Colon (tissue), 2 donors: ENCODE measurements at regions not wholly inside any gene's neighbourhood (a gene's known extent, or its start where the extent isn't known, plus 50 kb on each side); places are given as distances from the start of the nearest gene placed in this dataset.
A peak's percentile ranks its signal among the peaks of the same experiment; 100 is the strongest.

Experiments
- FAIRE-seq: peaks from 2 replicates; lab custom pipeline; 2012; peaks lifted over from hg19 to GRCh38; lab: Jason Lieb, UNC
- donor health status: control.
- donor health status: control.

DNA sequence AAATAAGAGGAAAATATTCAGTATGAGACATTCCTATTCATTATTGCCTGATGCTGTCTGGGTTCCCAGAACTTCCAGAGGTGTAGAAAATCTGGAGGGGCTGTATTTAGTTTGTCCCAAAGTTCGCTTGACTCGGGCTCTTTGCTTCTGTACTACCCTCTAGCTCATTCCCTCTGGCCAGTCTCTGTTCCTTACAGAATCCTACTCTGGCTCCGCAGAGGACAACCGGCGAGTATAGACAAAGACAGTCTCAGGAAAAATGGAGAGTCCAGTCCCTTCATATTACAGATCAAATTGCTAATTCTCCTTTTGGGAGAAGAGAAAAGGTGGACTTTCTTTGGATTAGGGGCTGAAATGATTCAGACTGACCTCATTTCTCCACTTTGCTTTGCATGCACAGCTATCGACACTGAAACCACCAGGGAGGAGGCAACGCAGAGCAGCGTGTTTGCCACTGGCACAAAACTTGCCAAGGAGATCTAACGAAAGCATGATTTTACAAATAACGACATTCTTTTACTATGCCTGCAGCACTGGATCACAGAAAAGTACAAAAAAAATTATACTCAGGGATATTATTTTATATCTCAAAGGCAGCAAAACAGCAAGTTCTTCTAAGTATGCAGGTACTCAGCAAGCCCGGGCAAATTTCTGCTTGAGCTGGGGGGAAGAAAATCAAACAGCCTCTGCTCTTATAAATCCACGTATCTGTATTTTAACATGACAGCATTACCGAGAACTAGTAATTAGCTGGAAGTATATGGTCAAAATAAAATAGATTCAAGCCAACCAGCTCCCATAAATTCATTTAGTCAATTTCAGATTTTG lies 279.7 kb downstream of the NPR3 start:
- FAIRE-seq = no peak

- FAIRE-seq = no peak
Measured at GRCh38 chr5:32991421-32991815, 280.3 kb downstream of the NPR3 start.

- no peak for FAIRE-seq
Measured at GRCh38 chr5:32996336-32996735, 285.2 kb downstream of the NPR3 start.

- FAIRE-seq = peak; percentile 31
Measured at GRCh38 chr5:33008751-33009418, 297.8 kb downstream of the NPR3 start.

GRCh38 chr5:33010846-33011245 lies 299.7 kb downstream of the NPR3 start:
- FAIRE-seq = no peak

DNA sequence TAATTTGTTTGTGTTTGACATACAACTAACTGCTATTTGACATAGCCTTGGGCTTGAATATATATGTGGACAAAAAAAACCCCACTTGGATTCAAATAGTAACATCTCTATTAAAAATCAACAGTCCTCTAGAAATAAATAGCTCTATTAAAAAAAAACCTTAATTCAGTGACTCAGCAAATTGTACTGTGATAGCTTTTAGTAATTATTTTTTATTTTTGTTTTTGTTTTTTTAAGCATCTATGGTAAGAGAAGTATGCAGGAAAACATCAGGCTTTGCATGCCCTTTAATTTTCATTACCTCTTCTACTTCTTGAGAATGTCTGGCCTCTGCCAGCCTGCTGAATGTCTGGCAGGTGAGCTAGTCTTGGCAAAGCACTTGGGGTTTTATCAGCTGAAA lies 300.7 kb downstream of the NPR3 start:
- no peak for FAIRE-seq

DNA sequence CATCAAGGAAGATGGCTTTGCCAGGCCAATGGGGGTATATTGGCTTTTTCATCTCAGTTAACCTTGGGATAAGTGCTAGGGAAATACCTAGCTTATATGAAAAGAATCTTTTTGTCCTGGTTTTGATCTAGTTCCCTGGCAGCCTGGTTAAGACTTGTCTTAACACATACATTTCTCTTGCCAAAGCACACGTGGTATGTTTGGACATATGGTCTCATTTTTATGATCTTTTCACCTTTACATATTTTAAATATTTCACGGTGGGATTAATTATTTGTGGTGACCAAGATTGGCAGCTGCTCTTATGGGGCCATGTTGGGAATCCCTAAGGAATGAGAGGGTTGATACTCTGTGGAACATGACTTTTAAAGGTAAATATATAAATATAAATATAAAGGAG lies 312.5 kb downstream of the NPR3 start:
- FAIRE-seq = no peak

DNA sequence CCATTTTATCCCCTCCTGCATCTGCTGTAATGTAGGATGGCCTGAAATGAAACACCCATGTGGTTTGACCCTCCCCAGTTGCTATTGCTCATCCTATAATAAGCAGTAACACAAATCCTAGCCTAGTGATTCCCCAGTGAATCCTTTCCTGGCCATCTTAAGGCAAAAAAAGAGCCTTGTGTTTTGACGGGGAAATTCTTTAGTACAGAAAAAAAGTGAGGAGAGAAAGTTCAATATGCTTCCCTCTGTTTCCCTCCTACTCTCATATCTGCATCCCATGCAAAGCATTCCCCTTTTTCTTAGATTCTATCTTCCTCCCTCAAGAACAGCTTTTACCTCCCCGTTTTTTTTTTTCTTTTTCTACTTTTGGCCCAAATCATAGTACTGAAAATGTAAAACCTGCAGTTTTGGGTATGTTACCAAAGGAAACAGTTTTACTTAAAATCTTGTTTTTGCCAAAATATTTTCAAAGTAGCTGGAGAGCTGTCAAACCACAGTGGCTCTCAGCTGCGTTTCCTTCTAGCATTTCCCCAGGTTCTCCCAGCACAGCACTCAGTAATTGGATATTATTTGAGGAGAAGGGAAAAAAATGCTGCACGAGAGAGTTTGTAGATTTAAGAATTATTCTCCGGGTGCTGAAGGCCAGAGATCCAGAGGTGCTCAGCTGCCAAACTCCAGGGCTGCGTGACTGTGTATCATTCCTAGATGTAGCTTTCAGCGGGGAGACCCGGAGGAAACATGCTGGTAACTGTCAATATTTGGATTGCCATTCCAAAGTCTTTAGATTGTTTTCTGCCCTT lies 321.4 kb downstream of the NPR3 start:
- no peak for FAIRE-seq

GRCh38 chr5:33033516-33033915 lies 322.4 kb downstream of the NPR3 start:
- FAIRE-seq = no peak

- no peak for FAIRE-seq
Measured at GRCh38 chr5:33034777-33035176, 323.7 kb downstream of the NPR3 start.

DNA sequence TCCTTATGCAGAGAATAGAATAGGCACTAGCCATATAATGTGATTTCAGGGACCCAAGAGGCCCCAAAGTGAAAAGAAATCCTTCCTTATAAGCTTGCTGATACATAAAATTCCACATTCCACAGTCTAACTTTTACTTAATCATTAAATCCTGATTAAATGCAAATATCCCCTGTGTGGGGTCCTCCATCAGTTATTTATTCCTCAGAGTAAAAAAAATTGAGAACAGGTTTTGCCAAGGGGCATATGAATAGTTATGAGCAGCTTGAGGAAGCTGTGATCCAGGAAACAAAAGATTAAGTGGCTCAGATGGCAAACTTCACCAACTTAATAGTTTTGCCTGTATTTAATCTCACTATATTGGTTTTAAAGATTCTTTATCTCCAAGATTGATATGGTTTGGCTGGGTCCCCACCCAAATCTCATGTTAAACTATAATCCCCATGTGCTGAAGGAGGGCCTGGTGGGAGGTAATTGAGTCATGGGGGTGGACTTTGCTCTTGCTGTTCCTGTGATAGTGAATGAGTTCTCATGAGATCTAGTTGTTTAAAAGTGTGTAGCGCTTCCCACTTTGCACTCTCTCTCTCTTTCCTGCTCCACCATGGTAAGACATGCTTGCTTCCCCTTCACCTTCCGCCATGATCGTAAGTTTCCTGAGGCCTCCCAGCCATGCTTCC lies 324.9 kb downstream of the NPR3 start:
- no peak for FAIRE-seq

GRCh38 chr5:33037076-33037475 lies 326.0 kb downstream of the NPR3 start:
- FAIRE-seq = no peak

DNA sequence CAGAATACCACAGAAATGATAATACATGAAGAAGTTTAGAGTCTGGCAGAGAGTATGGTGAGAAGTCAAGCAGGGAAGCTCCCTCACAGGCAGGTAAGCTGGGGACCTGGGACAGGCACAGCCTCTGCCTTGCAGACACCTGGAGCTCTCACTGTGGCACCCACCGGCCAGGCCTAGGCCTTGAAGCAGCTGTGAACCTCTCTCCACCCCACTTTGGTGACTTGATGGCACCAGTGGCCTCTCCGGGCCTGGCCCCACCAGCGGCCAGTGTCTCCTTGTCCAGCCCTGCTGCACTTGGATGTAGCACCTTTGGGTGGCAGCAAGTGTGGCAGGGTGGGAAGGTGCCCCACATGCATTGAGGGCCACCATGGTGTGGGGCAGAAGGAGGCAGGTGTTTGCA lies 330.5 kb downstream of the NPR3 start:
- no peak for FAIRE-seq

DNA sequence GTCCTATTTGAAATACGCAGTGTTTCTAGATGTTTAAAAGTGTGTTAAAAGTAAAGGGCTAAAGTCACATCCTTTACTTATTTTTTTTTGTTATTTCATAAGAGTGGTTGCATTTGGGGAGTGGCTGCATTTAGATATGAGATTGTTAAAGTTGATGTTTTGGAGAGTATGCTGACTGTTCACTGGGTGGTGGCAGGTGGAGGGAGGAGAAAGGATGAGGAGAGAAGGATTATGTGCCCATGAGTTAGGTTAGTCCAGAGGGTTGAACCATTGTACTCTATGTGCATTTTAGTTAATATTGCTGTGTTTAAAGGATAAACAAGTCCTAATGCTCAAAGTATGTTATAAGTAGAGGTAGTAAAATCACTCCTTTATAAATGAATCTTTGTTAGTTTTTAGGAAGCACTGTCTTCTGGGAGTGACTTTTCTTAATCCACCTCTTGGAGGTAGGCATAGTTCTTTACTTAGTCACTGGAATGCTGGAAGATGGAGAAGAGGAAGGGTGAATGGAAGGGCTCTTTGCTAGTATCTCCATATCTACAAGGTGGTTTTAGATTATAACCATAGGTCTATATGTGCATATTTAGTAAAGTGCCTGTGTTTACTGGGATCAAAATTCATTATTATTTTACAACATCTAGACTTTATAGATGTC lies 332.3 kb downstream of the NPR3 start:
- no peak for FAIRE-seq

DNA sequence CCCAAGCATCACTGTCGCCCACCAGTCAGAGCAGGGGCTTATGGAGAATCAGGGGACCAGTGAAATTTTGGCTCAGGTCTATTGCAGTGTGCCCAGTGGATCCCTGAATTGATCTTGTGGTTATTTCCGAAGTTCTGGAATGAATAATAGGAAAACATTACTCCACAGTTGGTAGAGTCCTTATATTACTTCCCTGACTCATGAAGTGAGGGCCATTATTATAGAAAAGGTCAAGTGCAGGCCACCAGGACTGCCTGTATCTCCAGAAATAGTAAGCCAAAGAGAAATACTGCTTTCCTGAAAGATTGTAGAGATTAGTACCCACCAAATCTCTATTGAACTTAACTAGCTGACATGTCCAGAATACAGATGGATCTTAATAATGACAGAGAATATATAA lies 335.0 kb downstream of the NPR3 start:
- FAIRE-seq = no peak

DNA sequence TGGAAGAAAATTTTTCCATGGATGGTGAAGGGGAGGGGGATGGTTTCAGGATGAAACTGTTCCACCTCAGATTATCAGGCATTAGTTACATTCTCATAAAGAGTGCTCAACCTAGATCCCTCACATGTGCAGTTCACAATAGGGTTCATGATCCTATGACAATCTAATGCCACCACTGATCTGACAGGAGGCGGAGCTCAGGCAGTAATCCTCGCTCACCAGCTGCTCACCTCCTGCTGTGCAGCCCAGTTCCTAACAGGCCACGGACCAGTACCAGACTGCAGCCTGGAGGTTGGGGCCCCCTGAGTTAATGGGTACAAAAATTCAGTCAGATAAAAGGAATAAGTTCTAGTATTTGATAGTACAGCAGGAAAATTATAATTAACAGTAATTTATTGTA lies 337.2 kb downstream of the NPR3 start:
- FAIRE-seq = no peak

GRCh38 chr5:33049298-33049697 lies 338.2 kb downstream of the NPR3 start:
- no peak for FAIRE-seq

DNA sequence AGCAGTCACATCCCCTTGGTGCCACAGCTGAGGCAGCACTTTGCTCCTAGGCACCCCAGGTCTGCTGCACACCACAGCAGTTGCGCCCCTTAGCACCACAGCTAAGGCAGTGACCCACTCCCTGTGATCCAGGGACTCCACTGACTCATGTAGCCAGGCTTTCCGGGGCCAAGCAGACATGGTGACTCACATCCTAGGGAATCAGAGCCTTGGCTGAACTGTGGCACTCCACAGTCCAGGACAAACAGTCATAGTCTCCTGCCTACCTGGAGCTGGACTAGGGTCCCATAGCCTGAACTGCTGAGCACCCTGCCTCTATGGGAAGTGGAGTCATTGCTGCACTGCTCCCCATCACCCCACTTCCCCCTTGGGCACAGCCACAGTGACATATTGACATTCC lies 338.7 kb downstream of the NPR3 start:
- no peak for FAIRE-seq

DNA sequence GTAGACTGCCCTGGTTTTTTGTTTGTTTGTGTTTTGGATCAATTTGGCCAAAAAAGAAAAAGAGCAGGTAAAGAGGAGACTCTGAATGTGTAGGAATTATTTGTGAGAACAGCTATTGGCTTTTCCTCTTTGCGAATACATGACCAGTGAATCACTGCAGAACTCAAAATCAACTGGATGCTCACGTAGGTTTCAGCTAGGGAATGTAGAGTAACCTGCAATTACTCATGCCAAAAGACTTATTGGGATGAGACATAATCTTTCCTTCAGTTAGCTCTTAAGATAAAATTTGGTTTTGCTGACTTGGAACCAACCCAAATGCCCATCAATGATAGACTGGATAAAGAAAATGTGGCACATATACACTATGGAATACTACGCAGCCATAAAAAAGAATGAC lies 348.0 kb downstream of the NPR3 start:
- FAIRE-seq = no peak

DNA sequence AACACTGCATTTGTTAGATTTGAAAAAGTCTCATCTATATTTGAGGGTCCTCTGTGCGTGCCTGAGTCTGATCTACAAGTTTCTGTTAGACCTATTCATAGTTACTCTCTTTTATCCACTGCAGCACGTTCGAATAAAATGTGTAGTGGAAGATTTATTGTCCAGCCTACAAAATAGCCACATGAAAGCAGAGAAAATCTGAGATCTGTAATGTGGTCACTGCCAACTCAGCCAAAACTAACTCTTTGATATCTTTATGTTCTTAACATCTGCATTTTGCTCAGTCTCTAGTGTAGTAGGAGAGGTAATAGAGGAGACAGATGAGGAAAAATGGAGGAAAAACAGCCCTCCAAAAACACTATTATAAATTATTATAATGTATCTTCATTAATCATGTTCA lies 354.0 kb downstream of the NPR3 start:
- FAIRE-seq = no peak

- FAIRE-seq = no peak
Measured at GRCh38 chr5:33067291-33067690, 356.2 kb downstream of the NPR3 start.

- FAIRE-seq = no peak
Measured at GRCh38 chr5:33068786-33069185, 357.7 kb downstream of the NPR3 start.
